ENCODE measurements at regions not wholly inside any gene's neighbourhood (a gene's known extent, or its start where the extent isn't known, plus 50 kb on each side); places are given as distances from the start of the nearest gene placed in this dataset.

GRCh38 chr3:83224101-83224868 is 1462.8 kb upstream of the GBE1 start:
- TF ChIP-seq EZH2 (optimal IDR thresholded peaks at IDR 0.05; ENCODE audit: low read depth, low read length) (no peak), EZH2phosphoT487 (IDR thresholded peaks at IDR 0.05; ENCODE audit: low read length) (no peak)
- TF ChIP-seq, protein P1, sequence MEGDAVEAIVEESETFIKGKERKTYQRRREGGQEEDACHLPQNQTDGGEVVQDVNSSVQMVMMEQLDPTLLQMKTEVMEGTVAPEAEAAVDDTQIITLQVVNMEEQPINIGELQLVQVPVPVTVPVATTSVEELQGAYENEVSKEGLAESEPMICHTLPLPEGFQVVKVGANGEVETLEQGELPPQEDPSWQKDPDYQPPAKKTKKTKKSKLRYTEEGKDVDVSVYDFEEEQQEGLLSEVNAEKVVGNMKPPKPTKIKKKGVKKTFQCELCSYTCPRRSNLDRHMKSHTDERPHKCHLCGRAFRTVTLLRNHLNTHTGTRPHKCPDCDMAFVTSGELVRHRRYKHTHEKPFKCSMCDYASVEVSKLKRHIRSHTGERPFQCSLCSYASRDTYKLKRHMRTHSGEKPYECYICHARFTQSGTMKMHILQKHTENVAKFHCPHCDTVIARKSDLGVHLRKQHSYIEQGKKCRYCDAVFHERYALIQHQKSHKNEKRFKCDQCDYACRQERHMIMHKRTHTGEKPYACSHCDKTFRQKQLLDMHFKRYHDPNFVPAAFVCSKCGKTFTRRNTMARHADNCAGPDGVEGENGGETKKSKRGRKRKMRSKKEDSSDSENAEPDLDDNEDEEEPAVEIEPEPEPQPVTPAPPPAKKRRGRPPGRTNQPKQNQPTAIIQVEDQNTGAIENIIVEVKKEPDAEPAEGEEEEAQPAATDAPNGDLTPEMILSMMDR (IDR thresholded peaks at IDR 0.05; ENCODE audit: low read length) = no peak

Data from MM.1S (cell line).